Mesenchymal stem cell (in vitro differentiated cells and primary cell): ENCODE measurements at regions not wholly inside any gene's neighbourhood (a gene's known extent, or its start where the extent isn't known, plus 50 kb on each side); places are given as distances from the start of the nearest gene placed in this dataset.

Source experiments
- DNase-seq: peaks from one replicate; pipeline ENCODE4 v3.0.0-alpha.2; 2013
- H2AFZ ChIP-seq: one replicate; pipeline ENCODE4 v1.6.1; 2013; ENCODE audit warnings: low read depth, mild to moderate bottlenecking, control low read depth, inconsistent platforms, low read length, moderate library complexity
- H2AK5ac ChIP-seq: 2 replicates; pipeline ENCODE4 v1.6.1; 2013; ENCODE audit warnings: low read length, moderate library complexity, mild to moderate bottlenecking, inconsistent platforms; ENCODE audit not compliant: severe bottlenecking
- H2BK120ac ChIP-seq: one replicate; pipeline ENCODE4 v1.6.1; 2013; ENCODE audit warnings: low read depth, mild to moderate bottlenecking, inconsistent platforms, low read length, moderate library complexity
- H2BK12ac ChIP-seq, 2 experiments: one replicate each; pipeline ENCODE4 v1.6.1; 2013; ENCODE audit warnings: inconsistent platforms in 2 of 2, low read length in 2 of 2, mild to moderate bottlenecking in 2 of 2, moderate library complexity in 2 of 2, control low read depth in 1 of 2
- H2BK15ac ChIP-seq: one replicate; pipeline ENCODE4 v1.6.1; 2013; ENCODE audit warnings: mild to moderate bottlenecking, low read depth, inconsistent platforms; ENCODE audit not compliant: poor library complexity, severe bottlenecking
- H2BK5ac ChIP-seq: 2 replicates; pipeline ENCODE4 v1.6.1; 2013; ENCODE audit warnings: low read depth, mild to moderate bottlenecking, low read length, control low read depth, inconsistent platforms; ENCODE audit not compliant: poor library complexity, severe bottlenecking
- H3K14ac ChIP-seq, 2 experiments: one replicate each; pipeline ENCODE4 v1.6.1; 2013; ENCODE audit warnings: inconsistent platforms in 2 of 2, low read length in 2 of 2, control low read depth in 1 of 2, mild to moderate bottlenecking in 1 of 2, moderate library complexity in 1 of 2
- H3K18ac ChIP-seq, 2 experiments: one replicate each; pipeline ENCODE4 v1.6.1; 2013; ENCODE audit warnings: inconsistent platforms in 2 of 2, low read length in 2 of 2, control low read depth in 1 of 2, low read depth in 1 of 2, mild to moderate bottlenecking in 1 of 2
- H3K23ac ChIP-seq, 2 experiments: one replicate each; pipeline ENCODE4 v1.6.1; 2013; ENCODE audit warnings: inconsistent platforms in 2 of 2, low read length in 2 of 2, mild to moderate bottlenecking in 2 of 2, moderate library complexity in 2 of 2, control low read depth in 1 of 2
- H3K27ac ChIP-seq: 2 replicates; pipeline ENCODE4 v1.5.1; 2013; ENCODE audit warnings: mild to moderate bottlenecking, moderate library complexity, low read length, control low read depth, inconsistent platforms; ENCODE audit not compliant: poor library complexity, severe bottlenecking
- H3K27me3 ChIP-seq, 2 experiments: 2 replicates each; pipeline versions ENCODE4 v1.6.1 to v1.7.0; 2013; ENCODE audit warnings: low read length in 2 of 2, mild to moderate bottlenecking in 2 of 2, moderate library complexity in 2 of 2, control low read depth in 1 of 2, inconsistent platforms in 1 of 2; ENCODE audit not compliant: control insufficient read depth in 1 of 2, insufficient read depth in 1 of 2
- H3K36me3 ChIP-seq, 2 experiments: 2 replicates each; pipeline versions ENCODE4 v1.6.1 to v1.7.0; 2013; ENCODE audit warnings: low read length in 2 of 2, control low read depth in 1 of 2, inconsistent platforms in 1 of 2, low read depth in 1 of 2, mild to moderate bottlenecking in 1 of 2; ENCODE audit not compliant: insufficient read depth in 2 of 2, control insufficient read depth in 1 of 2
- H3K4ac ChIP-seq, 2 experiments: one replicate each; pipeline ENCODE4 v1.6.1; 2013; ENCODE audit warnings: inconsistent platforms in 2 of 2, low read length in 2 of 2, mild to moderate bottlenecking in 2 of 2, moderate library complexity in 2 of 2, control low read depth in 1 of 2, low read depth in 1 of 2
- H3K4me1 ChIP-seq: 2 replicates; pipeline ENCODE4 v1.6.1; 2013; ENCODE audit warnings: low read depth, low read length, control low read depth; ENCODE audit not compliant: control insufficient read depth, insufficient read depth
- H3K4me2 ChIP-seq: 2 replicates; pipeline ENCODE4 v1.6.1; 2013; ENCODE audit warnings: low read length, mild to moderate bottlenecking, inconsistent platforms; ENCODE audit not compliant: poor library complexity, severe bottlenecking
- H3K4me3 ChIP-seq, 2 experiments: 2 replicates each; pipeline versions ENCODE4 v1.5.1 to v1.7.0; 2013; ENCODE audit warnings: low read length in 2 of 2, mild to moderate bottlenecking in 2 of 2, control low read depth in 1 of 2, low read depth in 1 of 2; ENCODE audit not compliant: insufficient read depth in 1 of 2
- H3K79me1 ChIP-seq: replicated peaks from 2 replicates; pipeline ENCODE4 v1.6.1; 2013; ENCODE audit warnings: mild to moderate bottlenecking, control low read depth, low read length, inconsistent platforms; ENCODE audit not compliant: poor library complexity, severe bottlenecking
- H3K9ac ChIP-seq: 2 replicates; pipeline ENCODE4 v1.7.0; 2013; ENCODE audit warnings: mild to moderate bottlenecking, low read length, moderate library complexity
- H3K9me3 ChIP-seq: 2 replicates; pipeline ENCODE4 v1.7.0; 2013; ENCODE audit warnings: mild to moderate bottlenecking, low read length; ENCODE audit not compliant: control insufficient read depth
- H4K8ac ChIP-seq: one replicate; pipeline ENCODE4 v1.6.1; 2013; ENCODE audit warnings: inconsistent platforms, mild to moderate bottlenecking, low read length, moderate library complexity
- H4K91ac ChIP-seq: one replicate; pipeline ENCODE4 v1.6.1; 2013; ENCODE audit warnings: mild to moderate bottlenecking, low read length, inconsistent platforms
- WGBS: methylation state at CpG from one replicate; pipeline ENCODE4 v1.1.7; 2013; ENCODE audit warnings: mixed read lengths; 5-methylcytosine and 5-hydroxymethylcytosine counted together

DNA sequence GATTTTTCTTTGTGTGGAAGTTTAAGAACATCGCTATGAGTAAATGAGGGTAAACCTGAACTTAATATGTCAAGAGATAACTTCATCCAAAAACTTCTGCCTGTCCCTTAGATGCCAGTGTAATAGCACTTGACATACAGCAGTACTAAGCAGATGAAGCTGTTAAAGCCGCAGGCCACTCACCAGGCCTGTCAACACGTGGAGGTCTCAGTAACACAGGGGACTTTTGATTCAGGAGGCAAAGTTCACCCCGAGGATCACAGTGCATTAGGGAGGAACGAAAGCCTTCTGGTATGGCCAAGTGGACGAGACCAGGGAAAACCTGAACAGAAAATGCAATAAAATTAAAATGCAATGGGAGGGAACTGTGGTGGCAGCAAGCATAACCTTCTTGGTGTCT lies 235.7 kb downstream of the CHD9NB start:
- no peak overlapping the region for H3K4me2 ChIP-seq
- H3K4me1 ChIP-seq, result peaks cover 2% of the 10 kb centered on the region
- H4K8ac ChIP-seq, result no peak overlapping the region
- H2BK120ac ChIP-seq, result no peak overlapping the region
- no peak overlapping the region for H3K27ac ChIP-seq
- no peak overlapping the region for H2BK5ac ChIP-seq
- H3K27me3 ChIP-seq, result no peaks in the 10 kb centered on the region
- H3K36me3 ChIP-seq, result no peaks in the 10 kb centered on the region
- no peak overlapping the region for H3K4ac ChIP-seq
- H3K9ac ChIP-seq, result no peak overlapping the region
- H3K4me3 ChIP-seq, result no peak overlapping the region
- H2BK12ac ChIP-seq, result no peak overlapping the region
- H3K18ac ChIP-seq, result no peak overlapping the region
- H2AK5ac ChIP-seq, result no peak overlapping the region
- no peak overlapping the region for H2AFZ ChIP-seq
- H3K9me3 ChIP-seq, result no peaks in the 10 kb centered on the region
- DNase-seq, result no peak
- WGBS, result 65% methylated on average over 6 of the region's 6 CpGs
- no peak overlapping the region for H2BK15ac ChIP-seq
- no peak overlapping the region for H4K91ac ChIP-seq
- no peak overlapping the region for H3K14ac ChIP-seq
- no peak overlapping the region for H3K23ac ChIP-seq
- no peaks in the 10 kb centered on the region for H3K79me1 ChIP-seq

DNA sequence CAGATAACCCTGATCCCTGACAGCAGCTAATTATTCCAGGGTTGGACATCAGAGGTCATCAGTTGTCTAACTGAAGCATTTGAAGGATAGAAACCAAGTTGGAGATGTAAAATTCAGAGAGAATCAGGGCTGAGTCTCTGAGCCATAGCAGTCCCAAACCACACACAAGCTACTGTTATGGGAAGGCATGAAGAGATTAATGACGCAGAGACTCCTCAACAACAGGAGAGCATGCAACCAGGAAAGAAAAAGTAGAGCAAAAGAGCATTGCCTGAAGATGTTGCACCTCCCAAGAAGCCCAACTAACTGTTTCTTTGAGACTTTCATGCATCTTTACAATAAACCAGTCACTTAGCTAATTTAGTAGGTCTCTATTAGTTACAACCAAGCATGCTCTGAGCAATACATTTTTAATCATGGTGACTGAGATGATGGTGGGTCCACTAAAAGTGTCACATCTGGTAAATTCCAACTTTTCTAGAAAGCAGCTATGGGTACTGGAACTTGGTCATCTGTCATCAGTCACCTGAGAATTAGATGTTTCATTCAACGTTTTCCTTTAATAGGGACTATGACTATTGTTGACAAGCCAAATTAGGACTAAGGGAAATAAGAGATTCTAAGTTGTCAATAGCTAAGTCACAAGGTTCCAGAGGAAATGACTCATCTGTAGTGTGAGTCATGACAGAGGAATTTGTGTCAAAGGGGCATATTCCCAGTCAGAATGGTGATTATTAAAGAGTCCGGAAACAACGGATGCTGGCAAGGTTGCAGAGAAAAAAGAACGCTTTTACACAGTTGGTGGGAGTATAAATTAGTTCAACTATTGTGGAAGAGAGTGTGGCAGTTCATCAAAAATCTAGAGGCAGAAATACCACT lies 239.8 kb downstream of the CHD9NB start:
- Histone ChIP-seq H3K18ac (peak overlapping the region; percentile 35 to 38), H3K9ac (no peak overlapping the region), H2BK120ac (no peak overlapping the region), H2BK12ac (peak overlapping the region; percentile 51 to 64), H3K9me3 (peaks cover 2% of the 10 kb centered on the region), H2AFZ (no peak overlapping the region), H3K4ac (no peak overlapping the region), H2AK5ac (peak overlapping the region; percentile 69), H4K91ac (no peak overlapping the region), H2BK5ac (no peak overlapping the region), H2BK15ac (no peak overlapping the region), H3K36me3 (no peaks in the 10 kb centered on the region), H3K27ac (peak overlapping the region; percentile 62), H3K23ac (no peak overlapping the region), H3K4me1 (peaks cover 2% of the 10 kb centered on the region), H3K79me1 (no peaks in the 10 kb centered on the region), H3K4me2 (no peak overlapping the region), H3K4me3 (no peak overlapping the region), H3K14ac (no peak overlapping the region), H3K27me3 (no peaks in the 10 kb centered on the region), H4K8ac (peak overlapping the region; percentile 45)
- peak; percentile 57 for DNase-seq
- WGBS, result 34% methylated on average over 5 of the region's 5 CpGs

DNA sequence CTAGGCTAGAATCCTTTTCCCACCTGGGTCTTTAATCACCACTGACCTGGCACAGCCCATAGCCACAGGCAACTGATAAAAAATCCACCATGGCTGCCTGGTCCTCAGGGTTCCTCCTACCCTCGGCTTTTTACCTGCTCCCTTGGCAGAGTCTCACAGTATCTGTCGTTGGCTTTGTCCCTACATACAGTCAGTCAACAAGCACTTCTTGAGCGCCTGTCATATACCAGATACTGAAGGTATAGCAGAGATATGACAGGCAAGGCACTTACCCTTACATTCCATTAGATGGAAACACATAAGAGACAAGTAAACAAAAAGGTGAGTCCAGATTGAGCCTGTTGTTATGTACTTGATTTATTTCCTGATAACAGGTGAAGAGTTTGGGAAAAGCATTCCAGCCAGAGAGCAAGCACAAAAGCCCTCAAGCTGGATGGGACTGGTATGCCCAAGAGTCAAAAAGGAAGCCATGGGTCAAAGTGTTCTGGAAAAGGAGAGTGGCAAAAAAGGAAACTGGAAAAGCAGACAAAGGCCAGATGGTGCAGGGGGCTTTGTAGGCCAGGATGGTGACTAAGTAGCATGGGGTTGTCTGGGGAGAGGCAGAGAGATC lies 247.0 kb downstream of the CHD9NB start:
- no peak overlapping the region for H3K18ac ChIP-seq
- no peak overlapping the region for H3K9ac ChIP-seq
- no peak overlapping the region for H3K27ac ChIP-seq
- no peak overlapping the region for H4K91ac ChIP-seq
- no peak overlapping the region for H3K14ac ChIP-seq
- no peak overlapping the region for H2BK15ac ChIP-seq
- no peak overlapping the region for H2BK12ac ChIP-seq
- no peaks in the 10 kb centered on the region for H3K36me3 ChIP-seq
- 84% methylated on average over 3 of the region's 3 CpGs for WGBS
- H3K4ac ChIP-seq, result no peak overlapping the region
- no peak overlapping the region for H2AK5ac ChIP-seq
- no peak overlapping the region for H2BK120ac ChIP-seq
- H3K27me3 ChIP-seq, result no peaks in the 10 kb centered on the region
- no peak overlapping the region for H2AFZ ChIP-seq
- H3K79me1 ChIP-seq, result no peaks in the 10 kb centered on the region
- H3K4me1 ChIP-seq, result no peaks in the 10 kb centered on the region
- H3K4me2 ChIP-seq, result no peak overlapping the region
- H3K23ac ChIP-seq, result no peak overlapping the region
- H3K4me3 ChIP-seq, result no peak overlapping the region
- H3K9me3 ChIP-seq, result peaks cover 6% of the 10 kb centered on the region
- H2BK5ac ChIP-seq, result no peak overlapping the region
- H4K8ac ChIP-seq, result no peak overlapping the region
- no peak for DNase-seq

DNA sequence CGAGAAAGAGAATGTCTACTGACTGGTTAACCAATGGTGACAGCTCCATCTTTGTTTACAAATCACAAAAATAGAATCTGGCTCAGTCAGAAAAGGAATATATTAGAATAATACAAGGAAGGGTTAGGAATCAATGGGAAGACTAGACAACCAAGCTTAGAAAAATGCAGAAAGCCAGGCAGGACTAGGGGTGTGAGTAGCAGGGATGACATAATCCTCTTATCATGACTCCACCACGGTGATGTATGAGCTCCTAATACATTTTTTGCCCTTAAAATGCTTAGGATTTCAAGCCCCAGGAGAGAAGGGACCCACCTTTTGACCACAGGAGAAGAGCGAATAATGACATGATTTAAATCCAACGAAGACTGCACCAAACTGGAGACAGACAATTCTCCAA lies 252.3 kb downstream of the CHD9NB start:
- H2AFZ ChIP-seq, result no peak overlapping the region

More for the DNA sequence above, 252.3 kb downstream of the CHD9NB start:
- H2BK120ac ChIP-seq, result no peak overlapping the region
- H4K8ac ChIP-seq, result no peak overlapping the region
- H3K23ac ChIP-seq, result no peak overlapping the region
- WGBS, result 56% methylated on average over 1 of the region's 4 CpGs
- no peak overlapping the region for H2BK15ac ChIP-seq
- no peaks in the 10 kb centered on the region for H3K79me1 ChIP-seq
- H3K14ac ChIP-seq, result no peak overlapping the region
- no peak overlapping the region for H3K4ac ChIP-seq
- H2BK5ac ChIP-seq, result no peak overlapping the region
- H3K9me3 ChIP-seq, result peaks cover 4% of the 10 kb centered on the region
- no peak overlapping the region for H3K4me2 ChIP-seq
- H2AK5ac ChIP-seq, result no peak overlapping the region
- H3K27me3 ChIP-seq, result no peaks in the 10 kb centered on the region
- no peaks in the 10 kb centered on the region for H3K36me3 ChIP-seq
- H2BK12ac ChIP-seq, result no peak overlapping the region
- no peak overlapping the region for H3K9ac ChIP-seq
- H3K4me3 ChIP-seq, result no peak overlapping the region
- no peaks in the 10 kb centered on the region for H3K4me1 ChIP-seq
- H3K27ac ChIP-seq, result no peak overlapping the region
- H3K18ac ChIP-seq, result no peak overlapping the region
- DNase-seq, result no peak
- no peak overlapping the region for H4K91ac ChIP-seq
